Endothelial cell of umbilical vein (primary cell): ENCODE measurements at regions not wholly inside any gene's neighbourhood (a gene's known extent, or its start where the extent isn't known, plus 50 kb on each side); places are given as distances from the start of the nearest gene placed in this dataset.

Source experiments
- BruUV-seq: library from RNA; stranded (reverse); fragments of 400-500 nt; replicated peaks from 2 replicates; lab custom pipeline; 2021; lab: Mats Ljungman, UMichigan
- CTCF ChIA-PET: fragments of 300-600, 350-600 bp; sonication (Branson Sonifier 250); formaldehyde crosslinking; loops from one replicate; lab custom pipeline; 2021; ENCODE audit warnings: antibody characterized with exemption, inconsistent platforms; lab: Charles Lee
- POLR2A ChIA-PET: fragments of 300-600, 350-600 bp; sonication (Branson Sonifier 250); formaldehyde crosslinking; loops from one replicate; lab custom pipeline; 2021; ENCODE audit warnings: antibody characterized with exemption, inconsistent platforms; lab: Charles Lee
- DNase-seq: peaks from one replicate; pipeline ENCODE4 v3.0.0-alpha.2; 2011; ENCODE audit warnings: low read depth, low spot score
- FAIRE-seq: peaks from 2 replicates; lab custom pipeline; 2011; peaks lifted over from hg19 to GRCh38; lab: Jason Lieb, UNC
- H2AFZ ChIP-seq: 2 replicates; pipeline ENCODE4 v1.6.0; 2012; ENCODE audit warnings: low read depth, low read length, control low read depth, inconsistent platforms
- H3K27ac ChIP-seq: 2 replicates; pipeline ENCODE4 v1.5.1; 2011; ENCODE audit warnings: low read depth, mild to moderate bottlenecking, control low read depth, low read length, moderate library complexity; ENCODE audit not compliant: insufficient read depth
- H3K27me3 ChIP-seq, 2 experiments: 2 replicates each; pipeline versions ENCODE4 v1.6.0 to v1.6.1; 2011; ENCODE audit warnings: low read length in 2 of 2, mixed read lengths in 1 of 2; ENCODE audit not compliant: control insufficient read depth in 2 of 2, insufficient read depth in 2 of 2
- H3K36me3 ChIP-seq, 2 experiments: 2 replicates in 1 of 2; 3 replicates in 1 of 2; pipeline ENCODE4 v1.5.1; 2011; ENCODE audit warnings: low read length in 2 of 2, mild to moderate bottlenecking in 1 of 2, moderate library complexity in 1 of 2; ENCODE audit not compliant: control insufficient read depth in 2 of 2, insufficient read depth in 2 of 2; ENCODE audit errors: extremely low read depth in 1 of 2
- H3K4me1 ChIP-seq: 3 replicates; pipeline ENCODE4 v1.5.1; 2011; ENCODE audit warnings: mild to moderate bottlenecking, low read length; ENCODE audit not compliant: control insufficient read depth, insufficient read depth; ENCODE audit errors: extremely low read depth
- H3K4me2 ChIP-seq: 2 replicates; pipeline ENCODE4 v1.6.1; 2011; ENCODE audit warnings: low read length, control low read depth, mixed read lengths; ENCODE audit not compliant: insufficient read depth
- H3K4me3 ChIP-seq, 3 experiments: fragments of 200-600 bp in 1 of 3; sonication (generic), shearing (Covaris generic) in 1 of 3; replicated peaks in 1 of 3; 2 replicates each; pipeline ENCODE4 v1.5.1; 2011 to 2016; ENCODE audit warnings: control low read depth in 3 of 3, low read length in 3 of 3, mild to moderate bottlenecking in 2 of 3, inconsistent platforms in 1 of 3, low read depth in 1 of 3, moderate library complexity in 1 of 3; ENCODE audit not compliant: insufficient read depth in 1 of 3
- H3K79me2 ChIP-seq: 2 replicates; pipeline ENCODE4 v1.6.0; 2012; ENCODE audit warnings: low read length, inconsistent platforms; ENCODE audit not compliant: control insufficient read depth, insufficient read depth
- H3K9ac ChIP-seq: replicated peaks from 2 replicates; pipeline ENCODE3; 2011; ENCODE audit warnings: low read length, control low read depth; ENCODE audit not compliant: insufficient read depth; ENCODE audit errors: extremely low read depth
- H3K9me1 ChIP-seq: replicated peaks from 3 replicates; pipeline ENCODE4 v1.6.0; 2011; ENCODE audit warnings: mild to moderate bottlenecking, low read length; ENCODE audit not compliant: control insufficient read depth, insufficient read depth; ENCODE audit errors: extremely low read depth
- H3K9me3 ChIP-seq: replicated peaks from 2 replicates; pipeline ENCODE4 v1.5.1; 2012; ENCODE audit warnings: low read length, inconsistent platforms; ENCODE audit not compliant: control insufficient read depth, insufficient read depth
- H4K20me1 ChIP-seq: replicated peaks from 2 replicates; pipeline ENCODE3; 2011; ENCODE audit warnings: mild to moderate bottlenecking, low read length; ENCODE audit not compliant: control insufficient read depth, insufficient read depth; ENCODE audit errors: extremely low read depth
- CTCF ChIP-seq, 2 donors: IDR thresholded peaks; 1 replicate in 1 of 2; 2 replicates in 1 of 2; pipeline ENCODE4 v1.5.1; 2011; ENCODE audit warnings: low read length in 2 of 2, mild to moderate bottlenecking in 2 of 2, moderate library complexity in 2 of 2, control low read depth in 1 of 2, inconsistent platforms in 1 of 2, low read depth in 1 of 2; ENCODE audit not compliant: insufficient read depth in 1 of 2; ENCODE audit errors: extremely low read depth in 1 of 2
- EZH2 ChIP-seq: IDR thresholded peaks from 2 replicates; pipeline ENCODE4 v1.6.1; 2012; ENCODE audit warnings: borderline replicate concordance, low read depth, mild to moderate bottlenecking, moderate library complexity, low read length, inconsistent platforms; ENCODE audit not compliant: severe bottlenecking
- FOS ChIP-seq: IDR thresholded peaks from 2 replicates; pipeline ENCODE4 v1.6.1; 2011; ENCODE audit warnings: mild to moderate bottlenecking, low read length, moderate library complexity, borderline replicate concordance; ENCODE audit not compliant: insufficient read depth
- GATA2 ChIP-seq: IDR thresholded peaks from 2 replicates; pipeline ENCODE4 v1.7.0; 2011; ENCODE audit warnings: low read depth, mild to moderate bottlenecking, moderate library complexity, mixed read lengths, low read length; ENCODE audit not compliant: insufficient read length, insufficient read depth
- JUN ChIP-seq: IDR thresholded peaks from 2 replicates; pipeline ENCODE4 v1.6.1; 2011; ENCODE audit warnings: borderline replicate concordance, low read depth; ENCODE audit not compliant: insufficient read length, insufficient read depth
- MAX ChIP-seq: IDR thresholded peaks from 2 replicates; pipeline ENCODE4 v1.6.1; 2011; ENCODE audit not compliant: insufficient read depth, insufficient read length
- MYC ChIP-seq: IDR thresholded peaks from one replicate; pipeline ENCODE4 v1.6.1; 2011; ENCODE audit warnings: mild to moderate bottlenecking, low read depth, low read length
- POLR2A ChIP-seq: IDR thresholded peaks from 2 replicates; pipeline ENCODE4 v1.6.1; 2012; ENCODE audit warnings: low read depth, mild to moderate bottlenecking, control low read depth, low read length
- POLR2AphosphoS5 ChIP-seq: IDR thresholded peaks from 2 replicates; pipeline ENCODE4 v1.6.1; 2012; ENCODE audit warnings: low read depth, mild to moderate bottlenecking, control low read depth, low read length, moderate library complexity; ENCODE audit not compliant: insufficient read depth
- dilution Hi-C: fragments of 300-500 bp; cut with MboI; formaldehyde crosslinking; loops from one replicate; pipeline ENCODE4 v1.15.0; 2019; ENCODE audit warnings: low sequenced_read_pairs; ENCODE audit not compliant: extremely low pct_ligation_motif_present
- intact Hi-C: fragments of 100-400 bp; cut with micrococcal nuclease; formaldehyde crosslinking; loops from one replicate; pipeline ENCODE4 v1.10.0; 2022

- FAIRE-seq = no peak
- POLR2A ChIA-PET = no interaction called here
- intact Hi-C loops = no loop called here
Observed at GRCh38 chr20:22404419-22405170, 179.8 kb downstream of the FOXA2 start.

More at GRCh38 chr20:22404419-22405170, 179.8 kb downstream of the FOXA2 start:
- Histone ChIP-seq H3K4me3 (no peak overlapping the region), H3K27me3 (peaks cover 8 to 17% of the 10 kb centered on the region in 2 experiments), H3K9ac (no peak overlapping the region), H4K20me1 (no peaks in the 10 kb centered on the region), H2AFZ (no peak overlapping the region), H3K79me2 (no peaks in the 10 kb centered on the region), H3K4me1 (no peaks in the 10 kb centered on the region), H3K27ac (no peak overlapping the region), H3K9me3 (no peaks in the 10 kb centered on the region), H3K9me1 (peaks cover 2% of the 10 kb centered on the region), H3K4me2 (no peak overlapping the region), H3K36me3 (no peaks in the 10 kb centered on the region)
- no peak for DNase-seq
- TF ChIP-seq EZH2 (no peak), CTCF (IDR thresholded peaks at IDR 0.05; ENCODE audit: extremely low read depth in 1 of 2, insufficient read depth in 1 of 2, low read depth in 1 of 2, low read length in 2 of 2) (no peak), MYC (no peak), JUN (no peak), POLR2A (no peak), GATA2 (no peak), FOS (no peak), MAX (no peak), POLR2AphosphoS5 (no peak)
- BruUV-seq = no TSS peak
- dilution Hi-C loops = no loop called here
- CTCF ChIA-PET = no interaction called here
